ENCODE measurements at regions not wholly inside any gene's neighbourhood (a gene's known extent, or its start where the extent isn't known, plus 50 kb on each side); places are given as distances from the start of the nearest gene placed in this dataset.

- no peaks in the 10 kb centered on the region for H3K36me3 Mint-ChIP-seq (ENCODE audit: low read depth)
- ATAC-seq = no peak
- DNase-seq = no peak
- no peaks in the 10 kb centered on the region for H3K9me3 Mint-ChIP-seq
- H3K4me3 Mint-ChIP-seq = no peak overlapping the region
- H3K27ac Mint-ChIP-seq = no peak overlapping the region
- H3K27me3 Mint-ChIP-seq = no peaks in the 10 kb centered on the region
- no peaks in the 10 kb centered on the region for H3K4me1 Mint-ChIP-seq
These were observed 141.6 kb upstream of the TMCC3 start for GRCh38 chr12:94791933-94792332.

DNA sequence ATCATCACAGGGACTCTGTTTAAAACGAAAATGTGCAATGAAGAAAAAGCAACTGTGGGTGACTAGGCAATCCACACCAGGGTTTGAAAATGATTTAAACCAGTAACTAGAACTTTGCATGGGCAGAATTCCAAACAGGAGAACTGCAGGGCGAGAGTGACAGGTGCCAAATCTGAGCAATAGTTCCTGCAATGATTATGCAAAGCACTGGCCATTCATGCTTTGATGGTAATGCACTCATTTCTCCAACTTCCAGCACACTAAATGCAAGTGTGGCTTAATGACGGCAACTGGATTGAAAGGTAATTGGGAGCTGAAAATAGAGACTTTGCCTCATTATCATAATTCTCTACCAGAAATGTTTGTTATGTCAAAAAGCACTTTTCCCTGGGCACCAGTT lies 140.5 kb upstream of the TMCC3 start:
- no peak for DNase-seq
- H3K4me3 Mint-ChIP-seq = no peak overlapping the region
- H3K27ac Mint-ChIP-seq = no peak overlapping the region
- H3K27me3 Mint-ChIP-seq = no peaks in the 10 kb centered on the region
- H3K36me3 Mint-ChIP-seq (ENCODE audit: low read depth) = no peaks in the 10 kb centered on the region
- no peaks in the 10 kb centered on the region for H3K4me1 Mint-ChIP-seq
- no peaks in the 10 kb centered on the region for H3K9me3 Mint-ChIP-seq
- ATAC-seq = no peak

GRCh38 chr12:94790370-94790769 lies 140.0 kb upstream of the TMCC3 start:
- Mint-ChIP-seq H3K4me1 (no peaks in the 10 kb centered on the region), H3K27ac (no peak overlapping the region), H3K36me3 (ENCODE audit: low read depth) (no peaks in the 10 kb centered on the region), H3K4me3 (no peak overlapping the region), H3K9me3 (no peaks in the 10 kb centered on the region), H3K27me3 (no peaks in the 10 kb centered on the region)
- no peak for ATAC-seq
- DNase-seq = no peak

DNA sequence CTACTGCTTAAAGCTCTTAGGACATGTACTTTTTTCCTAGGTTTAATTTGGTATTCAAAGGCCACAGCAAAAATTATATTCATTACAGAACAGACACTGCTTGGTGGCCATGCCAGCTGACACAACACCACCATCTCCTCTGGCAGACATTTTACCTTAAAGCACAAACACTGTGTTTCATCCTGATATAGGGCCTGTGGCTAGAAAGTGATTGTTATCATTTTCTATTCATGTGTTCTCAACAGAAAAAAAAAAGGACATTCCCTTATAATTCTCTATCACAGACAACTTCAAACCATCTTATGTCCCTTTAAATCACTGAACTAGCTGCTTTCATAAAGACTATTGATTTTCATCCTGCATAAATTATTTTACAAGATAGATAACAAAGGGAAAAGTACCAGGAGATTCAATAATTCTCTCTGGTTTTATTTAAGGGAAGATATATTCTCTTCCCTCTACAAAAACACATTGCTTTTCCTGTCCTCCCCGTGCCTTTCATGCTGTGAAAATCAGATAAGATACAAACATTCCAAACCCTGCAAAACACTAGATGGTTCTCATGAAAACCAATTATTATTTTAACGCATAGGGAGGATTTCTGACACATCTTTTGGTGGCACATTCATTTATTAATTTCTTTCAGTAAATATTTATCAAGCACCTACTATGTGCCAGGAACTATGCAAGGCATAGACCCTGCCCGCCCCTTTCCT lies 139.3 kb upstream of the TMCC3 start:
- no peak for DNase-seq
- Mint-ChIP-seq H3K36me3 (ENCODE audit: low read depth) (no peaks in the 10 kb centered on the region), H3K27me3 (no peaks in the 10 kb centered on the region), H3K4me3 (no peak overlapping the region), H3K9me3 (no peaks in the 10 kb centered on the region), H3K4me1 (no peaks in the 10 kb centered on the region), H3K27ac (no peak overlapping the region)
- no peak for ATAC-seq

DNA sequence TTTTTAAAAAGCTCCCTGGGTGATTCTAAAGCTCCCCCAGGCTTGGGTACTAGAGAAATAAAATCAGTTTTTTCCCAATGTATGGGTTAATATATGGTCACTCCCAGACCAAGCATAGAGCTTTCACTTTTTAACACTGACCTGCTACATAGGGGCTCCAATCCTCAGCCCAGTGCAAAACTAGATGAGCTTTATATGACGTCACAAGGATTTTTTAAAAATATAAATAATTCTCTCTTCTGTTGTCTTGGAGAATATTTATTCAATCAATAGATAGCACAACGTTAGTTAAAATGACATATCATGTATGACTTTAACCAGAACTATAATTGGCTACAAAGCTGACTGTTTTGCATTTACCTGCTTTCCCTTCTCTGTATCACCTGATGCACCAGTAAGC lies 137.9 kb upstream of the TMCC3 start:
- no peaks in the 10 kb centered on the region for H3K9me3 Mint-ChIP-seq
- DNase-seq = no peak
- H3K27ac Mint-ChIP-seq = no peak overlapping the region
- no peak overlapping the region for H3K4me3 Mint-ChIP-seq
- no peaks in the 10 kb centered on the region for H3K4me1 Mint-ChIP-seq
- no peaks in the 10 kb centered on the region for H3K36me3 Mint-ChIP-seq (ENCODE audit: low read depth)
- ATAC-seq = no peak
- peaks cover 1% of the 10 kb centered on the region for H3K27me3 Mint-ChIP-seq

- Mint-ChIP-seq H3K4me1 (no peaks in the 10 kb centered on the region), H3K9me3 (peaks cover 5% of the 10 kb centered on the region), H3K27me3 (peaks cover 4% of the 10 kb centered on the region), H3K27ac (no peak overlapping the region), H3K36me3 (ENCODE audit: low read depth) (no peaks in the 10 kb centered on the region), H3K4me3 (no peak overlapping the region)
- ATAC-seq (no peak), DNase-seq (no peak)
These were observed 136.5 kb upstream of the TMCC3 start for GRCh38 chr12:94786906-94787305.

DNA sequence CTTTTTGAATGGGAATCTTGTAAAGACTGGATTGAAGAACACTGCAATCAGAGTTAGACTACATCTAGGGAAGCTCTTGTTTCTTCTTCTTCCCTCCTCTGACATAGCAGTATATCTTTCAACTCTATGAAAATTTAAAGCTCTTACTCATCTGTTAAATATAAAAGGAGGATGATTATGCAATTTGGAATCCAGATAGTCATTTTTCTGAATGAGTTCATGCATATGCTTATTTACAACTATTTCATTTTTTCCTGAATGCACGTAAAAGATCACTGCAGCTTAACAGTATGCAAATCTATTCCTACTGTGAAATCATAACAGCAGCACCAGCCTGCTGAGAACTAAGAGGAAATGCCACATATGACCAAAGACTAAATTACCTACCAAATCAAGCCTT lies 133.5 kb upstream of the TMCC3 start:
- peaks cover 5% of the 10 kb centered on the region for H3K9me3 Mint-ChIP-seq
- no peak for ATAC-seq
- H3K4me1 Mint-ChIP-seq = no peaks in the 10 kb centered on the region
- H3K36me3 Mint-ChIP-seq (ENCODE audit: low read depth) = no peaks in the 10 kb centered on the region
- DNase-seq = no peak
- peaks cover 8% of the 10 kb centered on the region for H3K27me3 Mint-ChIP-seq
- H3K4me3 Mint-ChIP-seq = no peak overlapping the region
- H3K27ac Mint-ChIP-seq = no peak overlapping the region

GRCh38 chr12:94783343-94783742 lies 133.0 kb upstream of the TMCC3 start:
- no peak for ATAC-seq
- Mint-ChIP-seq H3K27me3 (peaks cover 9% of the 10 kb centered on the region), H3K4me1 (no peaks in the 10 kb centered on the region), H3K4me3 (no peak overlapping the region), H3K36me3 (ENCODE audit: low read depth) (no peaks in the 10 kb centered on the region), H3K9me3 (peaks cover 5% of the 10 kb centered on the region), H3K27ac (no peak overlapping the region)
- DNase-seq = no peak

DNA sequence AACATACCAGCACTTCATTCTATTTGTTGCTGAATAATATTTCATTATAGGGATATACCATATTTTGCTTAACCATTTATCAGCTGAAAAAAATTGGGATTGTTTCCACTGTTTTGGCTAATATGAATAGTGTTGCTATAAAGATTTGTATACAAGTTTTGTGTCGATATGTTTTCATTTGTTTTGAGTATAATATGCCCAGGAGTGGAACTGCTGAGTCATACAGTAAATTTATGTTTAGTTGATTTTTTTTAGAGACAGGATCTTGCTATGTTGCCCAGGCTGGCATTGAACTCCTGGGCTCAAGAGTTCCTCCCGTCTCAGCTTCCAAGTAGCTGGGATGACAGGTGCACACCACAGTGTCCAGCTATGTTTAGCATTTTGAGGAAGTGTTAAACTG lies 131.5 kb upstream of the TMCC3 start:
- Mint-ChIP-seq H3K4me1 (no peaks in the 10 kb centered on the region), H3K9me3 (peaks cover 5% of the 10 kb centered on the region), H3K36me3 (ENCODE audit: low read depth) (no peaks in the 10 kb centered on the region), H3K27me3 (peaks cover 15% of the 10 kb centered on the region), H3K4me3 (no peak overlapping the region), H3K27ac (no peak overlapping the region)
- no peak for ATAC-seq
- no peak for DNase-seq

DNA sequence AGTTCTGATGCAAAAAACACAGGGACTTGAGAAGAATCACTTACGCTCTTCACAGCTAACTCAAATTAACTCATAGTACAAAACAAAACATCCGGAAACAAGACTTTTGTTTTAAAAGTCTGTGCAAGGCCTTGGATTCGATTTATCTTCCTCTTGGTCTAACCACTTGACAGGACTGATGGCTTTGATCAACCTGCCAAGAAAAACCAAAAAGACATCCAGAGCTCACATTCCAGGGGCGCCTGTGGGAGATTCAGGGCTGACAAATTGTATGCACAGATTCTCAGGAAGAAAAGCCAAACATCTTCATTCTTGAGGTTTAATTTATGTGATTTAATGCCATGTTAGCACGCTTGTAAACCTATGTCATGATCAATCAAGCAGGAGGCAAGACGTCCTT lies 129.1 kb upstream of the TMCC3 start:
- DNase-seq = no peak

DNA sequence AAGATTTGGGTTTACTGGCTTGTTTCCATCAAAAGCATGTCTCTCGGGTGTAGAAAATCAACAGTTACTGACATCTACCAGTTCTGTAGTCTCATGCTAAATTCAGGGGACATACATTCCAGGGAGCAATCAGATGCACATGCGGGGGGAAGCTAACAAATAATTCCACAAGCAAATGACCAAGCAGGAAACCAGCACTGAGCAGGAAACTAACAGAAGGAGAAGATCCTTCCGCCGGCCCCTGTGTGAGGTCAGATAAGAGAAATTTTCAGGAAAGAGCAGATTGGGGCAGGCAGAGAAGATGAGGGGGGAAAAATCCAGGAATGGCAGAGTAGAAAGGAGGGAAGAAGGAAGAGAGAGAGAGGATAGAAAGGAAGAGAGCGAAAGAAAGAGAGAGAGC lies 127.6 kb upstream of the TMCC3 start:
- H3K27ac Mint-ChIP-seq = no peak overlapping the region
- peaks cover 14% of the 10 kb centered on the region for H3K27me3 Mint-ChIP-seq
- no peaks in the 10 kb centered on the region for H3K36me3 Mint-ChIP-seq (ENCODE audit: low read depth)
- ATAC-seq (no peak), DNase-seq (no peak)
- peaks cover 5% of the 10 kb centered on the region for H3K9me3 Mint-ChIP-seq
- H3K4me1 Mint-ChIP-seq = no peaks in the 10 kb centered on the region
- no peak overlapping the region for H3K4me3 Mint-ChIP-seq

More for the DNA sequence above, 129.1 kb upstream of the TMCC3 start:
- Mint-ChIP-seq H3K4me3 (no peak overlapping the region), H3K4me1 (no peaks in the 10 kb centered on the region), H3K27me3 (peaks cover 15% of the 10 kb centered on the region), H3K27ac (no peak overlapping the region), H3K9me3 (peaks cover 5% of the 10 kb centered on the region), H3K36me3 (ENCODE audit: low read depth) (no peaks in the 10 kb centered on the region)
- no peak for ATAC-seq

DNA sequence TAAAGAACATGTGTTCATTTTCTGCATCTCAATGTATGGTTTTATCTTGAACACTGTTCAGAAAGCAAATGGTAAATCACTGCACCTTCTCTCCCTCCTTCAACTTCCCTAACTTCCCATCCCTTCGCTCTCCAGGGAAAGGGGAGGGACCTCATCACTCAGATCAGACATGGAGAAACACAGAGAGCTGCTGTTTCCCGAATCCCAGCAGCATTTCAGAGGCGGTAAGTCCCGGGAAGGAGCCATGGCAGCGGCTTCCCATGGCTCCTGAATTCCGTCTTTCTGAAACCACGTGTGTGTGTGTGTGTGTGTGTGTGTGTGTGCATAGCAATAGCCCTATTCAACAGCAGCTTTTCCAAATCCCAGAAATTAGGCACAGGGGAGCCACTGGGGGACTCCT lies 125.4 kb upstream of the TMCC3 start:
- Mint-ChIP-seq H3K4me3 (no peak overlapping the region), H3K9me3 (no peaks in the 10 kb centered on the region), H3K27ac (no peak overlapping the region), H3K4me1 (no peaks in the 10 kb centered on the region), H3K27me3 (peaks cover 12% of the 10 kb centered on the region), H3K36me3 (ENCODE audit: low read depth) (no peaks in the 10 kb centered on the region)
- DNase-seq (no peak), ATAC-seq (no peak)

GRCh38 chr12:94771741-94772140 lies 121.4 kb upstream of the TMCC3 start:
- Mint-ChIP-seq H3K27me3 (peaks cover 4% of the 10 kb centered on the region), H3K27ac (no peak overlapping the region), H3K4me1 (peaks cover 8% of the 10 kb centered on the region), H3K4me3 (no peak overlapping the region), H3K9me3 (no peaks in the 10 kb centered on the region), H3K36me3 (ENCODE audit: low read depth) (no peaks in the 10 kb centered on the region)
- no peak for ATAC-seq
- DNase-seq = no peak

GRCh38 chr12:94771199-94771598 lies 120.8 kb upstream of the TMCC3 start:
- Mint-ChIP-seq H3K9me3 (no peaks in the 10 kb centered on the region), H3K27me3 (peaks cover 4% of the 10 kb centered on the region), H3K27ac (no peak overlapping the region), H3K36me3 (ENCODE audit: low read depth) (no peaks in the 10 kb centered on the region), H3K4me1 (peaks cover 8% of the 10 kb centered on the region), H3K4me3 (no peak overlapping the region)
- no peak for ATAC-seq
- DNase-seq = no peak

GRCh38 chr12:94770791-94771190 lies 120.4 kb upstream of the TMCC3 start:
- ATAC-seq = no peak
- H3K27ac Mint-ChIP-seq = no peak overlapping the region
- peaks cover 4% of the 10 kb centered on the region for H3K27me3 Mint-ChIP-seq
- H3K36me3 Mint-ChIP-seq (ENCODE audit: low read depth) = no peaks in the 10 kb centered on the region
- no peak for DNase-seq
- H3K9me3 Mint-ChIP-seq = no peaks in the 10 kb centered on the region
- H3K4me3 Mint-ChIP-seq = no peak overlapping the region
- peaks cover 8% of the 10 kb centered on the region for H3K4me1 Mint-ChIP-seq

Measured in activated naive CD8-positive, alpha-beta T cell treated with anti-CD3 and anti-CD28 coated beads, Interleukin-2, amount 50 U/mL, for 24 hours (primary cell).